Osteoblast (primary cell): ENCODE measurements at regions not wholly inside any gene's neighbourhood (a gene's known extent, or its start where the extent isn't known, plus 50 kb on each side); places are given as distances from the start of the nearest gene placed in this dataset.

ENCODE experiments used
- DNase-seq: peaks from one replicate; pipeline ENCODE4 v3.0.0; 2011; ENCODE audit warnings: low spot score, mixed read lengths; ENCODE audit not compliant: insufficient read length; ENCODE audit errors: missing footprints
- H2AFZ ChIP-seq: 2 replicates; pipeline ENCODE4 v1.6.0; 2011; ENCODE audit warnings: mild to moderate bottlenecking, low read length
- H3K27ac ChIP-seq: 2 replicates; pipeline ENCODE4 v1.5.1; 2011; ENCODE audit warnings: mild to moderate bottlenecking, low read depth, low read length, moderate library complexity
- H3K27me3 ChIP-seq: 2 replicates; pipeline ENCODE4 v1.6.0; 2012; ENCODE audit warnings: mild to moderate bottlenecking, control low read depth, inconsistent platforms, low read length, moderate library complexity; ENCODE audit not compliant: insufficient read depth
- H3K36me3 ChIP-seq: 2 replicates; pipeline ENCODE4 v1.5.1; 2011; ENCODE audit warnings: mild to moderate bottlenecking, low read length, control low read depth, moderate library complexity; ENCODE audit not compliant: insufficient read depth
- H3K4me1 ChIP-seq: 2 replicates; pipeline ENCODE4 v1.5.1; 2011; ENCODE audit warnings: mild to moderate bottlenecking, low read length, control low read depth, moderate library complexity; ENCODE audit not compliant: insufficient read depth
- H3K4me2 ChIP-seq: 2 replicates; pipeline ENCODE4 v1.6.0; 2011; ENCODE audit warnings: mild to moderate bottlenecking, low read length; ENCODE audit not compliant: insufficient read depth
- H3K4me3 ChIP-seq: fragments of 200-600 bp; sonication (generic); 3 replicates; pipeline ENCODE4 v1.5.1; 2012; ENCODE audit warnings: mild to moderate bottlenecking, low read length, inconsistent platforms; ENCODE audit not compliant: insufficient read depth
- H3K79me2 ChIP-seq: 2 replicates; pipeline ENCODE4 v1.6.0; 2012; ENCODE audit warnings: mild to moderate bottlenecking, low read length, control low read depth, inconsistent platforms; ENCODE audit not compliant: insufficient read depth
- H3K9me3 ChIP-seq: 2 replicates; pipeline ENCODE4 v1.5.1; 2011; ENCODE audit warnings: low read depth, low read length, control low read depth
- H4K20me1 ChIP-seq: 2 replicates; pipeline ENCODE4 v1.6.0; 2012; ENCODE audit warnings: mild to moderate bottlenecking, low read length, control low read depth; ENCODE audit not compliant: insufficient read depth
- TF ChIP-seq, protein P1 (sequence below): IDR thresholded peaks from 2 replicates; pipeline ENCODE4 v1.5.1; 2011; ENCODE audit warnings: mild to moderate bottlenecking, low read depth, low read length, moderate library complexity; ENCODE audit errors: extremely low read depth

DNA sequence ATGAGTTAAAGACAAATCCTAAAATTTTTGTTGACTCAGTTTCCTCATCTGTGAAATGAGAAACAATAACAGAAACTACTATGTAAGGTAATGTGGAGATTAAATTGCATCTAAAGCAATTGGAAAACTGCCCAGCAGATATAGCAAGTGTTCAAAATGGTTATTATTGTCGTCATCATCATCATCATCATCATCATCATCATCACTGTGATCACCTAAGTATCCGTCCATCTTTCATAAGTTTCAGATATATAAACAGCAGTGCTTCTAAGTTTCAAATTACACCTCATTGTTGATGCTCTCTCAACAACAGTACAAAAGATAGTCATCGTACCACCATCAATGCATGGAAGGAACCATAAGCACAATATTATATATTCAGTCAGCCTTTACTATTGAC lies 379.9 kb downstream of the PDGFC start:
- TF ChIP-seq, protein P1, sequence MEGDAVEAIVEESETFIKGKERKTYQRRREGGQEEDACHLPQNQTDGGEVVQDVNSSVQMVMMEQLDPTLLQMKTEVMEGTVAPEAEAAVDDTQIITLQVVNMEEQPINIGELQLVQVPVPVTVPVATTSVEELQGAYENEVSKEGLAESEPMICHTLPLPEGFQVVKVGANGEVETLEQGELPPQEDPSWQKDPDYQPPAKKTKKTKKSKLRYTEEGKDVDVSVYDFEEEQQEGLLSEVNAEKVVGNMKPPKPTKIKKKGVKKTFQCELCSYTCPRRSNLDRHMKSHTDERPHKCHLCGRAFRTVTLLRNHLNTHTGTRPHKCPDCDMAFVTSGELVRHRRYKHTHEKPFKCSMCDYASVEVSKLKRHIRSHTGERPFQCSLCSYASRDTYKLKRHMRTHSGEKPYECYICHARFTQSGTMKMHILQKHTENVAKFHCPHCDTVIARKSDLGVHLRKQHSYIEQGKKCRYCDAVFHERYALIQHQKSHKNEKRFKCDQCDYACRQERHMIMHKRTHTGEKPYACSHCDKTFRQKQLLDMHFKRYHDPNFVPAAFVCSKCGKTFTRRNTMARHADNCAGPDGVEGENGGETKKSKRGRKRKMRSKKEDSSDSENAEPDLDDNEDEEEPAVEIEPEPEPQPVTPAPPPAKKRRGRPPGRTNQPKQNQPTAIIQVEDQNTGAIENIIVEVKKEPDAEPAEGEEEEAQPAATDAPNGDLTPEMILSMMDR: no peak
- Histone ChIP-seq H3K79me2 (no peaks in the 10 kb centered on the region), H3K4me1 (peaks cover 10% of the 10 kb centered on the region), H3K4me3 (no peak overlapping the region), H3K27me3 (no peaks in the 10 kb centered on the region), H2AFZ (no peak overlapping the region), H3K27ac (no peak overlapping the region), H3K36me3 (no peaks in the 10 kb centered on the region), H3K9me3 (no peaks in the 10 kb centered on the region), H3K4me2 (no peak overlapping the region), H4K20me1 (no peaks in the 10 kb centered on the region)
- DNase-seq: no peak

DNA sequence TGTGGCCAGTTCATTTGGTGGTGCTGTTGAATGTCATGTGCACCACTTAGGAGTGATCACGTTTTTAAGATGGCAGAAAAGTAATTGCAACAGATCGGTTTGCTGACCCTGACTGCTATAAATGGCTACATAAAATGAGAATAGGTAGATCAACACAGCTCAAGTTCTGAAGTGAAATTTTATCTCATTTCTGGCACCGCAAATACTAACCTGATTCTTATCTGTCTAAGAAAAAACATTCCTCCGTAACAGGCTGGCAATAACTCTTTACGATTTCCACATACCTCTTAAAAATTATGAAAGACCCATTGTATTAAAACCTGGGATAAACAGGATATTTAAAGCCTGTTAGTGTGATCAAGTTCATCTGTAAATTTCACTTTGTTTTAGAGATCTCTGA lies 387.5 kb downstream of the PDGFC start:
- Histone ChIP-seq H4K20me1 (no peaks in the 10 kb centered on the region), H3K27me3 (no peaks in the 10 kb centered on the region), H3K4me3 (no peak overlapping the region), H3K79me2 (no peaks in the 10 kb centered on the region), H2AFZ (no peak overlapping the region), H3K9me3 (no peaks in the 10 kb centered on the region), H3K36me3 (no peaks in the 10 kb centered on the region), H3K27ac (no peak overlapping the region), H3K4me2 (no peak overlapping the region), H3K4me1 (no peaks in the 10 kb centered on the region)
- TF ChIP-seq, protein P1: no peak
- DNase-seq: no peak

DNA sequence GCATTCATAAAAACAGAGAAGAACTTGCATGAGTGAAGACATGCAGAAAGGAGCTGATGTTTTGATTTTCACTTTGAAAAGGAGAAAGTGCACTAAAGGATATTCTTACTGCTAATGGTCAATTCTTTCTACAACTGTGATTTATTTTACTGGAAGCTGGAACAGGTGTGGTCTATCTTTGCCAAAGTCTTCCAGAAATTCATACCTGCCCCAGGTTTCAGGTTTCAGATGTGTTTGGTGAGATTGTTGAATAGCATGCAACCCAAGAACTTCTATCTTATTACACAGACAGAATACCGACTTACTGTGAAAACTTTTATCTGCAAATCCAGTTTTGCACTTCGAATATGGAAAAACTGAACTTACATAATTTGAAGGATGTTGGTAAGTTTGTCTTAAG lies 388.3 kb downstream of the PDGFC start:
- Histone ChIP-seq H3K79me2 (no peaks in the 10 kb centered on the region), H3K27me3 (no peaks in the 10 kb centered on the region), H3K9me3 (no peaks in the 10 kb centered on the region), H3K36me3 (no peaks in the 10 kb centered on the region), H3K27ac (no peak overlapping the region), H2AFZ (no peak overlapping the region), H3K4me2 (no peak overlapping the region), H4K20me1 (no peaks in the 10 kb centered on the region), H3K4me3 (no peak overlapping the region), H3K4me1 (no peaks in the 10 kb centered on the region)
- TF ChIP-seq, protein P1: no peak
- no peak for DNase-seq

DNA sequence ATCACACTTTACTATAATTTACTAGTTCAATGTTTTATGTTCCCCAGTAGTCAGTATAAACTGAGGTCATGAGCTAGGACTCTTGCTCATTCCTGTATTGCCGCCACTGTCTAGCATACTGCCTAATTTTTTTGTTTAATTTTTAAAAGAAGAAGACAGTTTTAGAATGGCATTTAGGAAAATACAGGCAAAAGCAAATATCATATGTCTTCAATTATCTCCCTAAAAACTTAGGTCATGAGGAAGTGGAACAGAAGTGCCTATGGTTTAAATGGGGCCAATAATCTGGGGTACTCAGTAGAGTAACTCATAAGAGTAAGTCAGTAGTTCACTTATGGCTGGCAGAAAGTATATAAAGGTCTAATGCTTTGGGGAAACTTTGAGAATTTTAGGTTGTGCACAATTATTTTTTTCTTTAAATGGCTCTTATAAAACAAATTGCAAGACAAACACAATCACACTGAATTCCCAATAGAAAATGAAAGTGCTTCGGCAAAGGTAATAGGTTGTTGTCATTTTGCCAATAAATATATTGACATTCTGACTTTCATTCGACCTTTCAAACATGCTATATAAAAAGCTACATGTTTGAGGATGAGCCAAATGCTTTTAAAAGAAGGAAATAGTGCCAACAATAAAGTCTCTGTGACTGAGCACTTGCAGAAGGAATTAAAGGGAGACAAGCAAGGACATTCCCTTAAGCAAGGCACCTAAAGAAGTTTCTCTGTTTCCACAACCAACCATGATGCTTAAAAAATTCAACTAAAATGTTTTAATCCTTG lies 390.1 kb downstream of the PDGFC start:
- Histone ChIP-seq H3K79me2 (no peaks in the 10 kb centered on the region), H3K9me3 (no peaks in the 10 kb centered on the region), H3K4me2 (peak overlapping the region; percentile 73), H3K4me1 (no peaks in the 10 kb centered on the region), H3K27ac (no peak overlapping the region), H2AFZ (peak overlapping the region; percentile 56), H4K20me1 (no peaks in the 10 kb centered on the region), H3K27me3 (no peaks in the 10 kb centered on the region), H3K36me3 (no peaks in the 10 kb centered on the region), H3K4me3 (peak overlapping the region; percentile 23)
- TF ChIP-seq, protein P1: no peak
- DNase-seq: no peak
